Left lobe of liver (tissue), 2 donors: ENCODE measurements at regions not wholly inside any gene's neighbourhood (a gene's known extent, or its start where the extent isn't known, plus 50 kb on each side); places are given as distances from the start of the nearest gene placed in this dataset.

ENCODE experiments used
- ATAC-seq: fragments of 200-7000 bp; cut with Tn5 transposase; one replicate; pipeline ENCODE4 v1.9.1; 2020; ENCODE audit warnings: mild to moderate bottlenecking, moderate library complexity
- DNase-seq: peaks from one replicate; pipeline ENCODE4 v3.0.0-alpha.2; 2020; ENCODE audit warnings: low spot score
- donor health status: DM: no; HTN: no; CAD: no; lungs with moderate emphysema.
- donor health status: DM: no; HTN: yes; CAD: no.

- DNase-seq (no peak), ATAC-seq (no peak)
These were observed 146.5 kb upstream of the MGAT5 start for GRCh38 chr2:134107402-134107801.

GRCh38 chr2:134108113-134108512 lies 145.8 kb upstream of the MGAT5 start:
- ATAC-seq (no peak), DNase-seq (no peak)

- DNase-seq = no peak
- ATAC-seq = no peak
These were observed 144.6 kb upstream of the MGAT5 start for GRCh38 chr2:134109246-134109645.

GRCh38 chr2:134109725-134110124 lies 144.1 kb upstream of the MGAT5 start:
- no peak for DNase-seq
- no peak for ATAC-seq

- ATAC-seq = no peak
- no peak for DNase-seq
These were observed 143.3 kb upstream of the MGAT5 start for GRCh38 chr2:134110532-134110931.

GRCh38 chr2:134117676-134118075 lies 136.2 kb upstream of the MGAT5 start:
- DNase-seq (no peak), ATAC-seq (no peak)

- peak; percentile 80 for DNase-seq
- peak; percentile 64 for ATAC-seq
These were observed 135.4 kb upstream of the MGAT5 start for GRCh38 chr2:134118279-134119116.

- DNase-seq (no peak), ATAC-seq (no peak)
These were observed 134.7 kb upstream of the MGAT5 start for GRCh38 chr2:134119117-134119712.

GRCh38 chr2:134119713-134120405 lies 134.0 kb upstream of the MGAT5 start:
- DNase-seq (peak; percentile 95), ATAC-seq (peak; percentile 81)

- ATAC-seq (no peak), DNase-seq (no peak)
These were observed 133.5 kb upstream of the MGAT5 start for GRCh38 chr2:134120406-134120732.

GRCh38 chr2:134120733-134121630 lies 132.9 kb upstream of the MGAT5 start:
- DNase-seq = peak; percentile 65
- ATAC-seq = peak; percentile 63

GRCh38 chr2:134122610-134123009 lies 131.3 kb upstream of the MGAT5 start:
- DNase-seq (no peak), ATAC-seq (no peak)

- no peak for ATAC-seq
- no peak for DNase-seq
These were observed 130.5 kb upstream of the MGAT5 start for GRCh38 chr2:134123332-134123731.

- DNase-seq (peak; percentile 61), ATAC-seq (peak; percentile 7)
These were observed 129.7 kb upstream of the MGAT5 start for GRCh38 chr2:134124047-134124753.

- DNase-seq = no peak
- ATAC-seq = no peak
These were observed 126.4 kb upstream of the MGAT5 start for GRCh38 chr2:134127496-134127895.

- DNase-seq (no peak), ATAC-seq (no peak)
These were observed 125.1 kb upstream of the MGAT5 start for GRCh38 chr2:134128746-134129145.

- ATAC-seq = no peak
- no peak for DNase-seq
These were observed 123.9 kb upstream of the MGAT5 start for GRCh38 chr2:134129900-134130537.

- no peak for DNase-seq
- peak; percentile 64 for ATAC-seq
These were observed 122.0 kb upstream of the MGAT5 start for GRCh38 chr2:134131681-134132489.

GRCh38 chr2:134132490-134132857 lies 121.4 kb upstream of the MGAT5 start:
- ATAC-seq = peak; percentile 63

More at GRCh38 chr2:134132490-134132857, 121.4 kb upstream of the MGAT5 start:
- no peak for DNase-seq
